Lower leg skin (tissue), 4 donors: ENCODE measurements at regions not wholly inside any gene's neighbourhood (a gene's known extent, or its start where the extent isn't known, plus 50 kb on each side); places are given as distances from the start of the nearest gene placed in this dataset.

Source experiments
- DNase-seq, 2 donors: peaks; one replicate each; pipeline ENCODE4 v3.0.0-alpha.2; 2019; ENCODE audit warnings: low spot score in 2 of 2
- H3K4me3 ChIP-seq: fragments of 200-600 bp; sonication (generic); 2 replicates; pipeline ENCODE4 v1.5.1; 2017; ENCODE audit warnings: mild to moderate bottlenecking, low read depth; ENCODE audit not compliant: poor library complexity, severe bottlenecking
- CTCF ChIP-seq, 3 donors: fragments of 450-650 bp; IDR thresholded peaks; one replicate each; pipeline ENCODE4 v1.5.1; 2016; ENCODE audit warnings: antibody characterized with exemption in 3 of 3, mild to moderate bottlenecking in 3 of 3, moderate library complexity in 2 of 3
- POLR2A ChIP-seq, 2 donors: fragments of 450-650 bp; IDR thresholded peaks; one replicate each; pipeline ENCODE4 v1.6.1; 2016 to 2017; ENCODE audit warnings: antibody characterized with exemption in 2 of 2, mild to moderate bottlenecking in 1 of 2, moderate library complexity in 1 of 2
- WGBS, 2 donors: methylation state at CpG; one replicate each; pipeline ENCODE4 v1.1.5; 2018; 5-methylcytosine and 5-hydroxymethylcytosine counted together
- intact Hi-C: fragments of 100-400 bp; cut with DNase I; formaldehyde crosslinking; loops from one replicate; pipeline ENCODE4 v1.15.0; 2023; ENCODE audit warnings: low total_unique reads

DNA sequence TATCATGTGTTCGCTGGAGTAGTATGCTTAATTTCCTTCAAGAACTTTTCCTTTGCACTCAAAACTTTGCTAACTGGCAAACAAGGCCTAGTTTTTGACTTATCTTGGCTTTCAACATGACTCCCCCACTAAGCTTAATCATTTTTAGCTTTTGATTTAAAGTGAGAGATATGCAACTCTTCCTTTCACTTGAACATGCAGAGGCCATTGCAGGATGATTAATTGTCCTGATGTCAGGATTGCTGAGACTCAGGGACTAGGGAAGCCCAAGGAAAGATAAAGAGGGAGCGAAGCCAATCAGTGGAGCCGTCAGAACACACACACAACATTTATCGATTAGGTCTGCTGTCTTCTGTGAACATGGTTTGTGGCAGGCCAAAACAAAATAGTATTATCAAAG lies 491.4 kb downstream of the CBLN4 start:
- intact Hi-C loops = no loop called here
- H3K4me3 ChIP-seq = no peak overlapping the region
- DNase-seq = no peak
- WGBS, 2 donors = 62 to 67% methylated on average over 4 of the region's 4 CpGs
- TF ChIP-seq POLR2A (IDR thresholded peaks at IDR 0.05) = no peak
- no peak for TF ChIP-seq CTCF (IDR thresholded peaks at IDR 0.05)

DNA sequence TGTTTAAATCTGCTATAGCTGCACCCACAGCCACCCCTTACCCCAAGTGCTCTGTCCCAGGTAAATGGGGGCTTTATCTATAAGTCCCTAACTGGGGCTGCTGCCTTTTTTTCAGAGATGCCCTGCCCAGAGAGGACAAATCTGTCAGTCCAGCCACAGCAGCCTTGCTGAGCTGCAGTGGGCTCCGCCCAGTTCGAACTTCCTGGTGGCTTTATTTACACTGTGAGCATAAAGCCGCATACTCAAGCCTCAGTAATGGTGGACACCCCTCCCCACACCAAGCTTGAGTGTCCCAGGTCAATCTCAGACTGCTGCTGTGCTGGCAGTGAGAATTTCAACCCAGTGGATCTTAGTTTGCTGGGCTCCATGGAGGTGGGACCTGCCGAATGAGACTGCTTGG lies 505.2 kb downstream of the CBLN4 start:
- H3K4me3 ChIP-seq = no peak overlapping the region
- no peak for TF ChIP-seq CTCF (IDR thresholded peaks at IDR 0.05)
- TF ChIP-seq POLR2A (IDR thresholded peaks at IDR 0.05) = no peak
- intact Hi-C loops = no loop called here
- DNase-seq = no peak
- 85 to 86% methylated on average over 4 of the region's 4 CpGs for WGBS, 2 donors

DNA sequence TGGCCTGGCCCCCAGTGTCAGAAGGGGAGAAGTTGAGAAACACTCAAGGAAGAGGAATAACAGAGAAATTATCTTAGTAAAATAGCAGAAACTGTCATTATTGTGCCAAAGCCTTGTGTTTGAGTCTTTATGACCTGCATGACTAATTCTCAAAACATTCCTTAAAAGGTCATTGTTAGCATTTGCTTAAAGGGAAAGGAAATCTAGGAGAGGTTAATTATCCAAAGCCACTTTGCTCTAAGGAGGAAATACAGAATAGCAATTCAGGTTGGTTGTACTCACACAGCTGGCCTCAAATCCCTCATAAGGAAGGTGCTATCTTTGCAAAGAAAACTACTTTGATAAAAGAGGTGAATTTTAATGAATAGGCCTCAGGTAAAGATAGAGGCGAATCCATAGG lies 516.7 kb downstream of the CBLN4 start:
- intact Hi-C loops = no loop called here
- DNase-seq = no peak
- no peak for TF ChIP-seq CTCF (IDR thresholded peaks at IDR 0.05)
- TF ChIP-seq POLR2A (IDR thresholded peaks at IDR 0.05) = no peak
- H3K4me3 ChIP-seq = no peak overlapping the region
- 83 to 94% methylated on average over 1 of the region's 1 CpG for WGBS, 2 donors

GRCh38 chr20:55478724-55479450 lies 526.4 kb downstream of the CBLN4 start:
- WGBS, 2 donors = 58 to 64% methylated on average over 2 of the region's 2 CpGs
- intact Hi-C loops = no loop called here
- TF ChIP-seq CTCF (IDR thresholded peaks at IDR 0.05) (no peak), POLR2A (IDR thresholded peaks at IDR 0.05) (no peak)
- DNase-seq = no peak
- H3K4me3 ChIP-seq = no peak overlapping the region

DNA sequence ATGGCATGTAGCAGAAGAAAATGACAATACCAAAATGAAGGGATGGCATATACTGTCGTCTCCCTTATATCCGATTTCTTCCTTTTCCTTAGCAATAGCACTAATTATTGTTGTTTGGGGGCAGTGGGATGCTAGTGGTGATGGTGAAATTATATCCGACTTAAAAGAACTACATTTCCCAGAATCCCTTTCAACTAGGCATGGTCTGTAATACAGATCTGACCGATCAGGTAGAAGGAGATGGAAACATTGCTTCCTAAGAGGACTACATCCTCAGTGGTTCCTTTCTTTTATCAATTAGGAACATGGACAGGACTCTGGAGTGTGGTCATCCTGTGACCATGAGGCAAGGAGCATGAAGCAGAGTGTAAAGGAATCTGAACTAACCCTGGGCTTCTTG lies 532.6 kb downstream of the CBLN4 start:
- H3K4me3 ChIP-seq = no peak overlapping the region
- intact Hi-C loops = no loop called here
- DNase-seq = no peak
- TF ChIP-seq CTCF (IDR thresholded peaks at IDR 0.05) (no peak), POLR2A (IDR thresholded peaks at IDR 0.05) (no peak)
- WGBS, 2 donors = 73 to 84% methylated on average over 4 of the region's 4 CpGs
